ENCODE measurements at regions not wholly inside any gene's neighbourhood (a gene's known extent, or its start where the extent isn't known, plus 50 kb on each side); places are given as distances from the start of the nearest gene placed in this dataset.
"Not testable (repeated sequence)": the region's sequence is repeated elsewhere in the genome, so short reads cannot be mapped to it uniquely, and the experiment has no call there.

DNA sequence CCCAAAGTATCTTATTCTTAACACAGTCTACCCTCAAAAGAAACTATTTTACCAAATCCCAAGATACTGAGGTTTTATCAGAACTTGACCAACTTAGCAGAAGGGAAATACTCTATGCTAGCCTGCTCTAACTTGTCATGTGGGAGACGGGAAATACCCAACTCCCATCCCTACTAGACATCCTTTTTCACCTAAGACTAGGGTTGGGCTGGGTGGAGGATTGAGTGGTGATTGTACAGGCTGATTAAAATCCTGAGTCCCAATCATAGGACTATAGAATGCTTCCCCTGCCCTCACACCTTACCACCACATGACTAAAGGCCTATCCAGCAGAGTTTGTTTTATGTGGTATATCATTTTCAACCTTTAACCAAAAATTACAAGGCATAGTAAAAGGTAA is 786.5 kb downstream of the TAF11L14 start:
- Mint-ChIP-seq H3K4me3 (no peak overlapping the region), H3K36me3 (ENCODE audit: low read depth) (no peaks in the 10 kb centered on the region), H3K27me3 (ENCODE audit: low read depth) (no peaks in the 10 kb centered on the region), H3K4me1 (ENCODE audit: low read depth) (no peaks in the 10 kb centered on the region), H3K27ac (no peak overlapping the region), H3K9me3 (peaks cover 4% of the 10 kb centered on the region)
- DNase-seq (ENCODE audit: low spot score), result no peak

DNA sequence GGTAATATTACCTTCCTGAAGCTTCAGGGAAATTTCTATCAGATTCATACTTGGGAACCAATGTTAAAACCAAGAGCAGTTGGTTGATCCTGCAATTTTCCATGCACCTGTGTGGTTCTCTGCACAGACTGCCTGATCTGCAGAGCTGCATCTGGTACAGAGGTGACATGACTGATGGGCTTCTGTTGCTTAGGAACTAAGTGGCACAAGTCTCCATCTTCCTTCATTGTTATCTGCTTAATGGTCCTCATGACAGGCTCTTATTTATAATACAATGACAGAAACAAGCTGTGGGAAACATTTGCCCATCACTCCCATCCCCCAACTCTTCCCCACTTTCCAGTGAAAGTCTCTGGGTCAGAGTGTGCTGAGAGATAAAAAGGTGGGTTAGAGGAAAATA is 799.1 kb downstream of the TAF11L14 start:
- Mint-ChIP-seq H3K36me3 (ENCODE audit: low read depth) (no peaks in the 10 kb centered on the region), H3K27me3 (ENCODE audit: low read depth) (no peaks in the 10 kb centered on the region), H3K4me3 (no peak overlapping the region), H3K27ac (no peak overlapping the region), H3K9me3 (peaks cover 5% of the 10 kb centered on the region), H3K4me1 (ENCODE audit: low read depth) (no peaks in the 10 kb centered on the region)
- DNase-seq (ENCODE audit: low spot score), result no peak

DNA sequence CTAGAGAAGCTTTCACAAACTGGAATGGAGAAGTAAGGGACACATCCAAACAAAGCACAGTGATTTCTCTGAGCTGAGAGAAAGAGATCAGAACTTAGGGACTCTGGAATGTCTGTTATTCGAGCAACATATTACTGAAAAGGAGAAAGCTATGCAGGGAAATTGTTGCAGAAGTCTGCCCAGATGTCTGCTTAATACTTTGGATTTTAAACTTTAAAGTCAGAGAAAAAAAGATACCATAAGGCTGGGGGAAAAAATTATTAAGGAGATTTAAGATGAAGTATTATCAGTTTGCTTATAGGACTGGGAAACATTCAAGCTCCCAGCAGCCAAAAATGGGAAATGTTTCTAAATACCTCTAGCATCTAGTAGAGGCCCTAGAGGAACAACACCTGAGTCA is 803.9 kb downstream of the TAF11L14 start:
- Mint-ChIP-seq H3K27ac (no peak overlapping the region), H3K4me1 (ENCODE audit: low read depth) (no peaks in the 10 kb centered on the region), H3K36me3 (ENCODE audit: low read depth) (no peaks in the 10 kb centered on the region), H3K27me3 (ENCODE audit: low read depth) (no peaks in the 10 kb centered on the region), H3K4me3 (no peak overlapping the region), H3K9me3 (no peaks in the 10 kb centered on the region)
- DNase-seq (ENCODE audit: low spot score), result no peak

DNA sequence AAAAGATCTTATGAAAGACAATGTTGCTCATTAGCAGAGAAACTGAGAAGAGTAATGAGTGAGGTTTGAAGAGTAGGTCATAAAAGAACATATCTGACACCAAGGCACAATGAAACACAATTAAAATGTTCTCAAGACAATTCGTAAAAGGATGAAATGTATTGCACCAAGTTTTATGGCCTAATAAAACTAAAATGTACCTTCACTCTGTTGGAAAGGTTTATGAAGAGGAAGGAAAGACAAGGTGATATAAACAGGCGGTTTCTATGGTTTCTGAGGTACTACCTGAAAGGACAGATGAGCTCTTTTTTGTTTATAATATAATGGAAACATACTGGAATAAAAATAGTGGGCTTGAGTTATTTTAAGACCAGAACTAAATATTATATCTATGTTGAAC is 821.3 kb downstream of the TAF11L14 start:
- Mint-ChIP-seq H3K4me3 (no peak overlapping the region), H3K9me3 (peaks cover 8% of the 10 kb centered on the region), H3K27me3 (ENCODE audit: low read depth) (no peaks in the 10 kb centered on the region), H3K27ac (no peak overlapping the region), H3K36me3 (ENCODE audit: low read depth) (no peaks in the 10 kb centered on the region), H3K4me1 (ENCODE audit: low read depth) (no peaks in the 10 kb centered on the region)
- no peak for DNase-seq (ENCODE audit: low spot score)

DNA sequence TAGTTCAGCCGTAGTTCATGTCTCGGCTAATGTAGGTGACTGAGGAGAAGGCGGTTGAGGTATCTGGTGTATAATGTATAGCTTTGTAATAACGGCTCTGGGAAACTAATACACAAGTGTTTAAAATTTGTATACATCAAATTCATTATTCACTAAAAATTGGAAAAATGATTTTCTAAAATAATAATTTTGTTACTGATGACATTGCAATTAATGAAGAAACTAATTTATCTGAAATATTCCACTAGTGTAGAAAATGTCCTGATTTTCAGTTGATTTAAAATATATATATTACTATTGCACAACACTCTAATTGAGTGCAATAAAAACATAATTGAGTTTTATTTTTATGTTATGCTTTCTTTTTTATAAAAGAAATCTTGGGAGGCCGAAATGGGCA is 823.0 kb downstream of the TAF11L14 start:
- H3K4me3 Mint-ChIP-seq, result no peak overlapping the region
- peaks cover 8% of the 10 kb centered on the region for H3K9me3 Mint-ChIP-seq
- no peaks in the 10 kb centered on the region for H3K27me3 Mint-ChIP-seq (ENCODE audit: low read depth)
- H3K27ac Mint-ChIP-seq, result no peak overlapping the region
- DNase-seq (ENCODE audit: low spot score), result no peak
- H3K36me3 Mint-ChIP-seq (ENCODE audit: low read depth), result no peaks in the 10 kb centered on the region
- H3K4me1 Mint-ChIP-seq (ENCODE audit: low read depth), result no peaks in the 10 kb centered on the region

DNA sequence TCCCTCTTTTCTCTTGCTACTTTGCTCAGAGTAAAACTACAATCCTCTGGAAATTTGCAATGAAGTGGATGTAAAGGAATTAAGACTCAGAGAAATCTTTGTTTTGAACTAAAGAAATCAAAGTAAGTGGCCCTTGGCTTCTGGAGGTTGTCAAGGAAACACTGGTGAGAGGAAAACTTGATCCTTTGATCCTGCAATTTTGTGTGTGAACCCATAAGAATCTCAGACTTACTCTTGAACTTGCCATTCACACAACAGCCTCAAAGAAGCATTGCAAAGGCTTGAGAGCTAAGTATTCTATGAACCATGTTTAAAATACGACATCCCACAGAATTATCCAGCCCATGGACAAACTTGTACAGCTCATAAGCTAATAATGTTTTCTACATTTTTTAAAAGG is 827.5 kb downstream of the TAF11L14 start:
- Mint-ChIP-seq H3K27me3 (ENCODE audit: low read depth) (no peaks in the 10 kb centered on the region), H3K27ac (no peak overlapping the region), H3K36me3 (ENCODE audit: low read depth) (no peaks in the 10 kb centered on the region), H3K4me3 (no peak overlapping the region), H3K9me3 (no peaks in the 10 kb centered on the region), H3K4me1 (ENCODE audit: low read depth) (no peaks in the 10 kb centered on the region)
- DNase-seq (ENCODE audit: low spot score), result no peak

DNA sequence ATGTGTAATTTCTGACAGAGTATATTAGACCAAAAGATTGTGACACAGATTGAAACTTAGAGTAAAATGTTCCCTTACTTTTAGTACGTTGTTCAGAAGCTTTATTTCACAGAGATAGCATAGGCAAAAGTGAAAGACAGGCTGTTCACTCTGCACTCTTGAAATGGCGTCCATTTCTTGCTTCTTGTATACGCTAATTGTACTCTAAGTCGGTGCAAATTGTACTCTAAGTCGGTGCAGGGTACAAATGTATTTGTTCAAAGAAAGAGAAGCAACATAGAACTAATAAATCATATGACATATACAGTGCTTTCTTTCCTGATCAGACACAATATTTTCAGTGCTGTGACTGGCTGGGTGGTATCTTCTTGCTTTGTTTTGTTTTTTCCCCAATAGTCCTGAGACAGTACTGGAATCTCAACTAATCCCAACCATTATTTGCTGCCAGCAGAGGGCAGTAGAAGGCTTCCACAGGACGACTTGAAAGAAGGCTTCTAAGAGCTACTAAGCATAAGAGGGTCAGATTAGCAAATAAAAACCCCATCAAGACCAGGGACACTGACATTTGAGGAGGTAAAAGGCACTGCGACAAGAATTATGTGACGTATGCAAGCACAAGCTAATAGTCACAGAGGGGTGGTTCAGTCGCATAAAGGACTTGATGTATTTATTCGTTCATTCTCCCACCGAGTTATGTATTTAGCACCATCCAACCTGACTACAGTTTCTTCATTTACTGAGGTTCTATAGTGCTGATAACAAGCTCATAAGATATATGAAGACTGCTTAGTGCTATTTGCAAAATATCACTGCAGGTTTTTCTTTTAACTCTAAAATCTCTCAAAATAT is 831.8 kb downstream of the TAF11L14 start:
- Mint-ChIP-seq H3K27me3 (ENCODE audit: low read depth) (no peaks in the 10 kb centered on the region), H3K9me3 (no peaks in the 10 kb centered on the region), H3K36me3 (ENCODE audit: low read depth) (no peaks in the 10 kb centered on the region), H3K4me1 (ENCODE audit: low read depth) (no peaks in the 10 kb centered on the region), H3K4me3 (no peak overlapping the region), H3K27ac (no peak overlapping the region)
- peak; percentile 12 for DNase-seq (ENCODE audit: low spot score)

DNA sequence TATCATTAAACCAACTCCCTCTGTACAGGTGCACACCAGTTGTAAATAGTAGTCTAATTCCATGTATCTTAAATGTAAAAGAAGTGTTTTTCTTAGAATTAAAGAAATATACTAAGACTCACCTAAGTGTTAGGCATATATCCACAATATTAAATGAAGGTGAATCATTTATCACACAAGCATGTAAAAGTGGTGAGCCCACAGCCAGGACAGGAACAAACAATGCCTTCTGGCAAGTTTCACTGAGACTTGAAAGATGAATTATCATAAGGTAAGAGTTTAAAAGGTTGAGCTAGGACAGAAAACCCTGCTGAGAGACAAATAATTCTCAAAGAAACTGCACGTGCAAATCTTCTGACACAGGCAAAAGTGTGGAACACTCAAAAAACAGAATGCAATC is 832.5 kb downstream of the TAF11L14 start:
- H3K9me3 Mint-ChIP-seq, result no peaks in the 10 kb centered on the region
- H3K27ac Mint-ChIP-seq, result no peak overlapping the region
- H3K36me3 Mint-ChIP-seq (ENCODE audit: low read depth), result no peaks in the 10 kb centered on the region
- no peak for DNase-seq (ENCODE audit: low spot score)
- no peak overlapping the region for H3K4me3 Mint-ChIP-seq
- no peaks in the 10 kb centered on the region for H3K4me1 Mint-ChIP-seq (ENCODE audit: low read depth)
- H3K27me3 Mint-ChIP-seq (ENCODE audit: low read depth), result no peaks in the 10 kb centered on the region

DNA sequence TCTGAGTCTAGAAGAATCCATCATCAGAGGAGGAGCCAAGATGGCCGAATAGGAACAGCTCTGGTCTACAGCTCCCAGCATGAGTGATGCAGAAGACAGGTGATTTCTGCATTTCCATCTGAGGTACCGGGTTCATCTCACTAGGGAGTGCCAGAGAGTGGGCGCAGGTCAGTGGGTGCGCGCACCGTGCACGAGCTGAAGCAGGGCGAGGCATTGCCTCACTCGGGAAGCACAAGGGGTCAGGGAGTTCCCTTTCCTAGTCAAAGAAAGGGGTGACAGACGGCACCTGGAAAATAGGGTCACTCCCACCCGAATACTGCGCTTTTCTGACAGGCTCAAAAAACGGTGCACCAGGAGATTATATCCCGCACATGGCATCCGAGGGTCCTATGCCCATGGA is 837.5 kb downstream of the TAF11L14 start:
- not testable (repeated sequence) for H3K36me3 Mint-ChIP-seq (ENCODE audit: low read depth); H3K4me1 Mint-ChIP-seq (ENCODE audit: low read depth); H3K4me3 Mint-ChIP-seq; DNase-seq (ENCODE audit: low spot score); H3K27me3 Mint-ChIP-seq (ENCODE audit: low read depth); H3K27ac Mint-ChIP-seq; H3K9me3 Mint-ChIP-seq

DNA sequence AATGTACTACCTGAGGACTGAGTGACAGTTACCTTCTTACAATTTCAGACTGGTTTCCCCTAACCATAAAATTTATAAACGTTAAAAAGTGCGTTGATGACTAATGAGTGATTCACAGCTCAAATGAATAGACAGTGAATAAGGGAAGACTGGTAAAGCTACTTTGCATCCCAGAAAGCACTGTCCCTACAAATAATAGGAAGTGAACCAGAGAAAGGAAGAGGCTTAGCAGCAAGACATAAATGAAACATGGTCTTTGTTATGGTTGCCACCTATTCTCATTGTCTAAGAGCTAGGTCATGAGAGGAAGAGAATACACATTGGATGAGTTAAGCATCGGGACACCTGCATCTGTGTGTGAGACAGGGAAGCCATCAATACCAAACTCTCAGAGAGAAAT is 849.2 kb downstream of the TAF11L14 start:
- Mint-ChIP-seq H3K27ac (no peak overlapping the region), H3K9me3 (no peaks in the 10 kb centered on the region), H3K4me3 (no peak overlapping the region), H3K4me1 (ENCODE audit: low read depth) (no peaks in the 10 kb centered on the region), H3K27me3 (ENCODE audit: low read depth) (no peaks in the 10 kb centered on the region), H3K36me3 (ENCODE audit: low read depth) (no peaks in the 10 kb centered on the region)
- no peak for DNase-seq (ENCODE audit: low spot score)

DNA sequence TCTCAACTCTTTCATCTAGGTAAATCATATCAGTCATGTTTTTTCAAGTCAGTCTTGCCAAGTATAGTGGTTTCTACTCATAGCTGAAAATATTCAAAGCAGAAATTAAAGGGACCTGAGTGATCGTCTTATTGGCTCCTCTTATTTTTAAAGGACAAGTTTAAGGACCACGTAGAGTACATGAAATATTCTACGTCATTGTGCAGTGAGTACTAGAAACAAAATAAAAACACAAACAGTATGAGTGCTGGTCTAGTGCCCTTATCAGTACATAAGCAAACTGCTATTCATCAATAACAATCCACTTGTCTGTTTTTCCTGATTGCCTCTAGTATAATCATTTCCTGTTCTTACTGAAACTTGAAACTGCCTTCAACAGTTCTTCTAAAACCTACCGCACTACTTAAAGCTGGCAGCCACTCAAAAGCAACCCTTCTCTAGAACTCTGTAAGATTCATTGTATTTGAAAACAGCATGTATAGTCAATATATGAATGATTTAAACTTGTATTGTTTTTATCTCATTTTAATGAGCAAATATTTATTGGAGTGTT is 853.7 kb downstream of the TAF11L14 start:
- Mint-ChIP-seq H3K27me3 (ENCODE audit: low read depth) (no peaks in the 10 kb centered on the region), H3K4me3 (no peak overlapping the region), H3K9me3 (peaks cover 3% of the 10 kb centered on the region), H3K36me3 (ENCODE audit: low read depth) (no peaks in the 10 kb centered on the region), H3K4me1 (ENCODE audit: low read depth) (no peaks in the 10 kb centered on the region), H3K27ac (peak overlapping the region; percentile 12)
- no peak for DNase-seq (ENCODE audit: low spot score)

DNA sequence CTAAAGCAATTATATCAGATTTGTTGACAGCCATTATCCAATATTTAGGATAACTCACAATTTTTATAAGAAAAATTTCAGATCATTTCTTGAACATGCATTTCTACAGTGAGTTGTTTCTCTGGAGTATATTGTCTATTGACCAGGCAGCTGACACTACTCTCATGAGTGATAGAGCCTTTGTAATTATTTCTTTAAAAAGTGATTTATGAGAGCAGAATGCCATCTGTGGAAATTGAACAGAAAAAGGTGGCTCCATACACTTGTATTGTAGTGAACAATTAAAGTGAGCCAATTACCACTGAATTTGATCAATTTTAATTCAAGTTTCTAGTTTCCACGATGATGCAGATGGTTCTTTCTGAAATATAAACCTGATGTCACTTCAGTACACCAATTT is 855.4 kb downstream of the TAF11L14 start:
- DNase-seq (ENCODE audit: low spot score), result no peak
- Mint-ChIP-seq H3K27me3 (ENCODE audit: low read depth) (no peaks in the 10 kb centered on the region), H3K9me3 (peaks cover 3% of the 10 kb centered on the region), H3K4me1 (ENCODE audit: low read depth) (no peaks in the 10 kb centered on the region), H3K27ac (no peak overlapping the region), H3K4me3 (no peak overlapping the region), H3K36me3 (ENCODE audit: low read depth) (no peaks in the 10 kb centered on the region)

DNA sequence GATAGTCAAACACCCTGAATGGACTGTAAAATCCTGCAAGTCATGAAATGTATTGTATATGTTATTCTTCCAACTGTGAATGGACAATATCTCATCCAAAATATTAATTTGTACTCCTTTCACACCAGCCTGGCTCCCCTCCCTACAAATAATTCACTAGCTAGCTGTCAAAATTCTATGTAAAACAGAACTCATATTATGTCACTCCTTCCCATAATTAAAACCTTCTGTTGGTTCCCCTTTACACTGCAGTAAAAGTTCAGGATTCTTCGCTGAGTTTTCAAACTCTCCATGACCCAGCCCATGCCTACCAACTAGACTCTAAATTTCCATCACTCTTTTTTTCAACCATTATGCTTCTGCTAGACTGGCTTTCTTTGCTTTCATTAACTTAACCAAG is 857.1 kb downstream of the TAF11L14 start:
- Mint-ChIP-seq H3K27ac (no peak overlapping the region), H3K9me3 (peaks cover 7% of the 10 kb centered on the region), H3K27me3 (ENCODE audit: low read depth) (no peaks in the 10 kb centered on the region), H3K36me3 (ENCODE audit: low read depth) (no peaks in the 10 kb centered on the region), H3K4me3 (no peak overlapping the region), H3K4me1 (ENCODE audit: low read depth) (no peaks in the 10 kb centered on the region)
- DNase-seq (ENCODE audit: low spot score), result no peak

DNA sequence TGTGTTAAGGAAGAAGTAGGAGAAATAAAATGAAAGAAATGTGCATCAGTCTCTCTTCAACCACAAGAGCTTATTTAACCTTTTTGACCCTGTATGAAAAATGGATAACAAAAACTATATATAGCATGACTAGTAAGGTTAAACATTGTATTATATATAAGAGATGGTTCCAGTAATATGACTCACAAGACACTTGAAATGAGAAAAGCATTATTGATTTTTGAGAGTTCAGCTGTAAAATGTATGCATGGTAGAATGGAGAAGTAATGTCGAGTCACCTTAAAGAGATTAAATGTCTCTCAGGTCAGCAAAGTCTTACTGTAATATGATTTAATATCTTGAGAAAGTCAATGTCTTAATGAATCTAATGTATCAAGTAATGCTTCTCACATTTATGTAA is 860.9 kb downstream of the TAF11L14 start:
- Mint-ChIP-seq H3K4me3 (no peak overlapping the region), H3K9me3 (peaks cover 7% of the 10 kb centered on the region), H3K27ac (no peak overlapping the region), H3K36me3 (ENCODE audit: low read depth) (no peaks in the 10 kb centered on the region), H3K27me3 (ENCODE audit: low read depth) (no peaks in the 10 kb centered on the region), H3K4me1 (ENCODE audit: low read depth) (no peaks in the 10 kb centered on the region)
- no peak for DNase-seq (ENCODE audit: low spot score)

DNA sequence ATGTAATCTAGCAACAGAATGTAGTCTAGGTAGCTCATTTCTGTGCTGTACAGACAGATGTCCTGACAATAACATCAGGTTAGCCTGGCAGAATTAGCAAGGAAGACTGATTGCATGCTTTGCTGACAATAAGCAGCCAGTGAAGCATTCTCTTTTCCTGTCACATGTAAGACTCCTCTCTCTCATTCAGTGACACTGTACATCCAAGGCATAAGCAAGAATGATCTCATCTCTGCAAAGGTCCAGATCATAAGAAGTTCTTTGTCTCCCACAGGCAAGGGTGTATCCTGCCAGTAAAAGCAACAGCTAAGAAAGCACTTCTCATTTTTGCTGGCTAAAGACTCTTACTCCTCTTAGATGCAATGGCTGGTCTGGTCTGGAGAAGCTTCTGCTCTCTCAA is 861.8 kb downstream of the TAF11L14 start:
- H3K27ac Mint-ChIP-seq, result no peak overlapping the region
- no peaks in the 10 kb centered on the region for H3K4me1 Mint-ChIP-seq (ENCODE audit: low read depth)
- H3K36me3 Mint-ChIP-seq (ENCODE audit: low read depth), result no peaks in the 10 kb centered on the region
- H3K27me3 Mint-ChIP-seq (ENCODE audit: low read depth), result no peaks in the 10 kb centered on the region
- peaks cover 7% of the 10 kb centered on the region for H3K9me3 Mint-ChIP-seq
- no peak for DNase-seq (ENCODE audit: low spot score)
- H3K4me3 Mint-ChIP-seq, result no peak overlapping the region

All from T-helper 2 cell treated with Interferon-gamma antibody and Interleukin-4, amounts not matched to agents 5 μg/mL and 100 μg/mL, for 36 hours (primary cell).